HCT116 (cell line): ENCODE measurements at regions not wholly inside any gene's neighbourhood (a gene's known extent, or its start where the extent isn't known, plus 50 kb on each side); places are given as distances from the start of the nearest gene placed in this dataset.

ENCODE experiments used
- CTCF ChIP-seq, 3 experiments: fragments of 200-600 bp in 1 of 3; sonication (generic) in 1 of 3; IDR thresholded peaks in 2 of 3; conservative IDR thresholded peaks in 1 of 3; 2 replicates each; pipeline ENCODE4 v1.5.1; 2012 to 2017; ENCODE audit warnings: low read depth in 2 of 3, low read length in 2 of 3, antibody characterized with exemption in 1 of 3, borderline replicate concordance in 1 of 3, control low read depth in 1 of 3, mild to moderate bottlenecking in 1 of 3, mixed read lengths in 1 of 3, mixed run types in 1 of 3, moderate library complexity in 1 of 3; ENCODE audit not compliant: insufficient read depth in 1 of 3
- EZH2 ChIP-seq: fragments of 200-600 bp; sonication (generic); IDR thresholded peaks from 2 replicates; pipeline ENCODE4 v1.6.1; 2017; ENCODE audit warnings: antibody characterized with exemption, mixed run types
- YY1 ChIP-seq: IDR thresholded peaks from 2 replicates; pipeline ENCODE4 v1.6.1; 2011; ENCODE audit warnings: low read length, low read depth, moderate library complexity, mild to moderate bottlenecking; ENCODE audit not compliant: insufficient replicate concordance; ENCODE audit errors: extremely low read depth

- TF ChIP-seq CTCF (IDR thresholded peaks at IDR 0.05 in 2 of 3, conservative IDR thresholded peaks at IDR 0.05 in 1 of 3; ENCODE audit: borderline replicate concordance in 1 of 3, insufficient read depth in 1 of 3, low read depth in 2 of 3, low read length in 2 of 3) (no peak), YY1 (no peak), EZH2 (no peak)
These were observed 425.0 kb downstream of the HAPSTR1 start for GRCh38 chr16:9516444-9516843.
